Suppressor macrophage treated with lipopolysaccharide for 1 hour (primary cell): ENCODE measurements at regions not wholly inside any gene's neighbourhood (a gene's known extent, or its start where the extent isn't known, plus 50 kb on each side); places are given as distances from the start of the nearest gene placed in this dataset.
"Not testable (repeated sequence)": the region's sequence is repeated elsewhere in the genome, so short reads cannot be mapped to it uniquely, and the experiment has no call there.

ENCODE experiments used
- DNase-seq, 3 donors: peaks; one replicate each; pipeline ENCODE4 v3.0.0-alpha.2; 2020 to 2022

GRCh38 chr3:34547297-34547920 lies 749.0 kb downstream of the PDCD6IP start:
- peak in 1 of 3 donors; percentile 3 for DNase-seq

- no peak for DNase-seq
Observed at GRCh38 chr3:34567266-34567665, 768.8 kb downstream of the PDCD6IP start.

DNA sequence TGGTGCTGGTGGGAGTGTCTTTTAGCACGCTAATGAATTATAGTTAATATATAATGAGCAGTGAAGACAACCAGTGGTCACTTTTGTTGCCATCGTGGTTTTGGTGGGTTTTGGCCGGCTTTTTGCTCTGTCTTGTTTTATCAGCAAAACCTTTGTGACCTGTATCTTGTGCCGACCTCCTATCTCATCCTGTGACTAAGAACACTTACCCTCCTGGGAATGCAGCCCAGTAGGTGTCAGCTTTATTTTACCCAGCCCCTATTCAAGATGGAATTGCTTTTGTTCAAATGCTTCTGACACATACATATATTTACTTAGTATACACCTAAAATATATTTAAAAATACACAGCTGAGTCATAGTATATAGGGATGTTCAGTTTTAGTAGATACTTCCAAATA lies 770.3 kb downstream of the PDCD6IP start:
- no peak for DNase-seq

DNA sequence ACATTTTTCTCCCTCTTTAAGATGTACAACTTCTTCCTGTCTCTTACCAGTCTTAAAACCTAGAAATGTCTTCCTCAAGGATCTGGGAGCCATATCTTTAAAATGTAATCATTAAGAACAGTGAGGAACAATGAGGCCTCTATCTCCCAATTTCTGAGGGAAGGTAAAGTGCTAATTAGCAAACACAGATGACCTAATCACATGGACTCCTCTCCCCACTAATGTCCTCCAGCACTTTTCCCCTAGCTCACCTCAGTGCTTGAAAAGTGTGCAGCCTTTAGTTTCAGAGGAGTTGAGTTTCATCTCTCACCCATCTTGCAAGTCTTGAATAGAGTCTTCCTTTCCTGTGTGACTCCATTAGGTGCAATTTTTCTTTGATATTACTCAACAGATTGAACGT lies 771.0 kb downstream of the PDCD6IP start:
- no peak for DNase-seq

- DNase-seq: no peak
Observed at GRCh38 chr3:34570916-34571705, 772.7 kb downstream of the PDCD6IP start.

GRCh38 chr3:34571714-34572113 lies 773.3 kb downstream of the PDCD6IP start:
- DNase-seq: no peak

- DNase-seq: no peak
Observed at GRCh38 chr3:34575776-34576175, 777.3 kb downstream of the PDCD6IP start.

DNA sequence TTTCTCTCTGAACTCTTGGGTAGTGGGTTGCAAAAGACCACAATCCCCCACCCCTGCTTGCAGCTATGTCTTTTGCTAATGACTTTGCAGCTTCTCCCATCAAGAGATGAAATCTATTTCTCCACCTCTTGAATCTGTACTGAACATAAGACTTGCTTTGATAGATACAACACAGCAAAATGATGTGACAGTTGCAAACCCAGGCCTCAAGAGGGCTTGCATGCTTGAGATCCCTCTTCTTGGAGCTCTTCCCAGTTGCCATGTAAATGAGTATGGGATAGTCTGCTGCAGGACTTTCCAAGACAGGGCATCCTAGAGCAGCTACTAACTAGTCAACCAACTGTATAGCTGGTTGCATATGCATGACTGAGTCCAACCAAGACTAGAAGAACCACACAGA lies 783.6 kb downstream of the PDCD6IP start:
- no peak for DNase-seq

DNA sequence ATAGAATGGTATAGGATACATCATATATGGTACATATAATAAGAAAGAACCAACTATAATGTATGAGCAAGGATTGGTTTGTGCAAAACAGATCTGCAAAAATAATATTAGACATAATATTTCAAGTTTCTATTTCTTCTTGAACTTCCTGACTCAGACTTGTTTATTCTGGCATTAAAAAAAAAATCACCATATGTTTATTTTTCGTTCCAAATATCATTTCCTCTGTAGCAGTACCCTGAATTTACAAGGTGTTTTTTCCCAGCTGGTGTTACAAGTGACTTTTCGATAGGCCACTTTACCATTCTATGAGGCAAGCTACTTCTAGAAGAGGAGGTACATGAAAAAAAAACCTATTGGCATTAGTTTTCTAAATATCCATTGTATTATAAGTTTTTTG lies 785.0 kb downstream of the PDCD6IP start:
- no peak for DNase-seq

GRCh38 chr3:34584971-34585370 lies 786.5 kb downstream of the PDCD6IP start:
- DNase-seq: no peak

- DNase-seq: no peak
Observed at GRCh38 chr3:34599595-34599994, 801.2 kb downstream of the PDCD6IP start.

DNA sequence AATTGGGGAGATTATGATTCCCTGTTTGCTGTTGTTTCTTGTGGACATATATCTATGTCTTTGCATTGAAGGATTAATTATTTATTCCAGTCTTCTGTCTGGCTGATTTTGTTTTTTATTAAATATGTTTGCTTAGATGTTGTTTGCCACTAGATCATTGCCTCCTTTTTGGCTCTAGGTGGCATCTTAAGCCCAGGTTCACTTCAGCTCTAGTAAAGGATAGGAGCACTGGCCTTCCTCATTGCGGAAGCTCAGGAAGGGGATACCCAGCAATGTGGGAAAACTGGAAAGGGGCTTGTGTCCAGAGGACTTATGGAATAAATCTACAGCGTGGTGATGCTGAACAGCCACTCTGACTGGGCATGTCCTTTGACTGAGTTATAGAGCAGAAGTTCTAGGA lies 821.6 kb downstream of the PDCD6IP start:
- no peak for DNase-seq

DNA sequence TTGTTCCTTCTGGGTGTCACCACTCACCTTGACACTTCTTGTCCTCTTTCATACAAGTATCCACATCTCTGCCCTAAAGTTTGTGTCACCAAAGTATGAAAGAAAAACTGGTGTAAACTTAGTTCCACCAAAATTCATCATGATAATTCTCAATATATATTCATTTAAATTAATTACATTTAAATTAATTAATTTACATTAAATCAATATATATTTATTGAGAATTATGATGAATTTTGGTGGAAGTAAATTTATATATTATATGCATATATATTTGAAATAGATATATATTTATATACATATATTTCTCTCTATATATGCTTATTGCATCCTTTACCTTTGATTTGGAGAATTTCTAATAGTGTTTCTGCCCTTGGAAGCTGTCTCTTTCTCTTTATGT lies 828.3 kb downstream of the PDCD6IP start:
- no peak for DNase-seq

GRCh38 chr3:34634939-34635338 lies 836.5 kb downstream of the PDCD6IP start:
- DNase-seq: no peak

- DNase-seq: no peak
Observed at GRCh38 chr3:34635352-34635850, 837.0 kb downstream of the PDCD6IP start.

GRCh38 chr3:34646911-34647460 lies 848.6 kb downstream of the PDCD6IP start:
- DNase-seq: no peak

DNA sequence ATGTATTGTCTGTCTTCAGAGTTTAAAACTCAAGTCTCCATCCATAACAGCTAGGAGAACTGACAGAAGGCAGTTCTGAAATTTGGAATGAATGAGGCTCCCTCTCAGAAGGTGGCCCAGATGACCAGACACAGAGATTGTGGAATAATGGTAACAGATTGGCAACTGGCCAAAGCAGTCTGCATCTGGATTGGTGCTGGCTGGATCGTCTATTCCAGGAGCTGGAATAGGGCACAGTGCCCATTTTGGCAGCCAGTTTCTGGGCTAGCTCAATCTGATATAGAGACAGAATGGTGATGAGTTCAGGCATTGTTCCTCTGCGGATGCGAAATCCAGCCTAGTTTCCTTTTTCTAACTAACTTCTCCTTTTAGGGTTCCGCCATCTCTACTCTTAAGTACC lies 851.7 kb downstream of the PDCD6IP start:
- no peak for DNase-seq

- no peak for DNase-seq
Observed at GRCh38 chr3:34668915-34669314, 870.5 kb downstream of the PDCD6IP start.

DNA sequence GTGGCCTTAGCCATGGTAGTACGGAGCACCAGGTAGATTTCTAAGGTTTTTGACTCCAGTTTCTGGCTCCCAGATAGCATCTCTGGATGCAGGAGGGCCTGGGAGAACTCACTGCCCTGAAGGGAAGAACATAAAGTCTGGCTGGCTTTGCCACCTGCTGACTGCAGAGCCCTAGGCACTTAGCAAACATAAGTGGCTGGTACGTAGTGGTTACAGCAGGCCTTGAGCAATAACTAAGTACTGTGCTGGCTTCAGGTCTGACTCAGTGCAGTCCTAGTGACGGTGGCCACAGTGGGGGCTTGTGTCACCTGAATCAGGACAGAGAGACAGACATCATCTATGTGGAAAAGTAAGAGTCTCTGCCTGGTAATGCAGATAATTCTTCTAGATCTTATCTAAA lies 871.1 kb downstream of the PDCD6IP start:
- DNase-seq: no peak

- DNase-seq: peak in 1 of 3 donors; percentile 13
Observed at GRCh38 chr3:34675383-34676120, 877.1 kb downstream of the PDCD6IP start.

DNA sequence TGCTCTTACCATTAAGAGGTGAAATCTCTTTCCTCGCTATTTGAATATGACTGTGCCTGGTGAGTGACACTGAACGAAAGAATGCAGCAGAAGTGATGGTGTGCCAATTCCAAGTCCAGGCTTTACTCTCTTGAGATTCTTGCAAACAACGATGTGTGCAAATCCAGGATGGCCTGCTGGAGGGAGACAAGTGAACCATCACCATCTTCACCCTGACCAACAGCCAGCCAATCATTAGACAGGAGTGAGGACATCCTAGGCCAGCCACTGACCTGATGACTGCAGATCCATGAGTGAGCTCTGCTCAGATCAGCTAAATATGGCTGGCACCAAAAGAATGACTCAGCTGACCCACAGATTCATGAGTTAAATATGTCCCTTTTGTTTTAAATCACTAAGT lies 878.0 kb downstream of the PDCD6IP start:
- DNase-seq: peak in 1 of 3 donors; percentile 12

DNA sequence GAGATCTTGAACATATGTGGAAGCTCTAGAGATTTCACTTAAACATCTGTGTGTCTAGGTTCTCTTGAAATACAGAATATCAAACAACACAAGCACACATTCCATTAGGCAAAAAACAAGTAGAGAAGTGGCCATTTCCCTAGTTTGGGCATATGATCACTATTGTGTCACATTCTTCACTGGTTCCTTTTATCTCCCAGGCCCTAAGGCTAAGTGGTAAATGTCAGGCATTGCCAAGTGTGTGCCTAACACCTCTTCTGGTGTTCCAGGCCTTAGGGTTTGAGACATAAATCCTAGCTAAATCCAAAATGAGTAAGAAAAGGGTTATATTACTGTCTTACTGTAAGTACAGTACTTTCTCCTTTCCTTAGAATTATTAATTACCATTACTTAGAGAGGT lies 880.1 kb downstream of the PDCD6IP start:
- DNase-seq: peak in 2 of 3 donors; percentile 3 to 38

- DNase-seq: not testable (repeated sequence)
Observed at GRCh38 chr3:34679055-34679454, 880.6 kb downstream of the PDCD6IP start.
